CD14-positive monocyte (primary cell): ENCODE measurements at regions not wholly inside any gene's neighbourhood (a gene's known extent, or its start where the extent isn't known, plus 50 kb on each side); places are given as distances from the start of the nearest gene placed in this dataset.

Experiments used
- DNase-seq, 3 donors: peaks; one replicate each; pipeline ENCODE4 v3.0.0-alpha.2; 2011 to 2022
- H2AFZ ChIP-seq: 2 replicates; pipeline ENCODE4 v1.6.0; 2012; ENCODE audit warnings: mild to moderate bottlenecking, low read depth, low read length, inconsistent platforms; ENCODE audit not compliant: insufficient read depth, poor library complexity, severe bottlenecking
- H3K27ac ChIP-seq, 2 donors: 1 replicate in 1 of 2; 2 replicates in 1 of 2; pipeline ENCODE4 v1.5.1; 2012 to 2013; ENCODE audit warnings: low read length in 2 of 2, control low read depth in 1 of 2, inconsistent platforms in 1 of 2, low read depth in 1 of 2, mild to moderate bottlenecking in 1 of 2
- H3K27me3 ChIP-seq, 2 donors: one replicate each; pipeline versions ENCODE4 v1.6.0 to v1.6.1; 2011 to 2013; ENCODE audit warnings: low read length in 2 of 2; ENCODE audit not compliant: control insufficient read depth in 2 of 2, insufficient read depth in 2 of 2
- H3K36me3 ChIP-seq, 2 donors: replicated peaks in 1 of 2; 1 replicate in 1 of 2; 2 replicates in 1 of 2; pipeline versions ENCODE4 v1.5.1 to v1.6.1; 2012 to 2013; ENCODE audit warnings: low read length in 2 of 2, control low read depth in 1 of 2, inconsistent platforms in 1 of 2, mild to moderate bottlenecking in 1 of 2; ENCODE audit not compliant: insufficient read depth in 2 of 2, control insufficient read depth in 1 of 2
- H3K4me1 ChIP-seq, 2 donors: 1 replicate in 1 of 2; 2 replicates in 1 of 2; pipeline versions ENCODE4 v1.5.1 to v1.6.1; 2012 to 2013; ENCODE audit warnings: low read length in 2 of 2, control low read depth in 1 of 2, inconsistent platforms in 1 of 2, mild to moderate bottlenecking in 1 of 2, moderate library complexity in 1 of 2; ENCODE audit not compliant: insufficient read depth in 2 of 2, control insufficient read depth in 1 of 2
- H3K4me2 ChIP-seq: replicated peaks from 2 replicates; pipeline ENCODE3; 2012; ENCODE audit warnings: low read length, moderate library complexity, mild to moderate bottlenecking; ENCODE audit not compliant: poor library complexity, severe bottlenecking; ENCODE audit errors: extremely low read depth
- H3K4me3 ChIP-seq, 3 experiments: fragments of 200-600 bp in 1 of 3; sonication (generic) in 1 of 3; replicated peaks in 1 of 3; 1 replicate in 2 of 3; 2 replicates in 1 of 3; pipeline ENCODE4 v1.5.1; 2011 to 2013; ENCODE audit warnings: low read length in 3 of 3, mild to moderate bottlenecking in 3 of 3, control low read depth in 2 of 3, low read depth in 2 of 3, inconsistent platforms in 1 of 3, moderate library complexity in 1 of 3
- H3K79me2 ChIP-seq: 2 replicates; pipeline ENCODE4 v1.6.0; 2012; ENCODE audit warnings: mild to moderate bottlenecking, control low read depth, inconsistent platforms, low read length, moderate library complexity; ENCODE audit not compliant: insufficient read depth
- H3K9ac ChIP-seq: 2 replicates; pipeline ENCODE4 v1.6.0; 2017; ENCODE audit warnings: low read length, mild to moderate bottlenecking; ENCODE audit not compliant: insufficient read depth, poor library complexity, severe bottlenecking
- H3K9me3 ChIP-seq, 2 donors: replicated peaks in 1 of 2; 1 replicate in 1 of 2; 2 replicates in 1 of 2; pipeline versions ENCODE4 v1.5.1 to v1.6.1; 2012 to 2013; ENCODE audit warnings: low read length in 2 of 2, control low read depth in 1 of 2; ENCODE audit not compliant: control insufficient read depth in 1 of 2, insufficient read depth in 1 of 2
- H4K20me1 ChIP-seq: 2 replicates; pipeline ENCODE4 v1.6.0; 2012; ENCODE audit warnings: mild to moderate bottlenecking, low read length, control low read depth, moderate library complexity; ENCODE audit not compliant: insufficient read depth
- H3K27ac Mint-ChIP-seq, 7 donors: one replicate each; pipeline ENCODE4 v1.8.0; 2020; ENCODE audit warnings: mild to moderate bottlenecking in 7 of 7, mixed read lengths in 7 of 7, moderate library complexity in 6 of 7, inconsistent platforms in 2 of 7
- H3K27me3 Mint-ChIP-seq, 3 donors: one replicate each; pipeline ENCODE4 v1.8.0; 2021 to 2022; ENCODE audit warnings: low read depth in 3 of 3, mild to moderate bottlenecking in 3 of 3, mixed read lengths in 3 of 3, moderate library complexity in 3 of 3, inconsistent platforms in 1 of 3
- H3K36me3 Mint-ChIP-seq, 2 donors: one replicate each; pipeline ENCODE4 v1.8.0; 2020; ENCODE audit warnings: mixed read lengths in 2 of 2, inconsistent platforms in 1 of 2, mild to moderate bottlenecking in 1 of 2
- H3K4me1 Mint-ChIP-seq: one replicate; pipeline ENCODE4 v1.8.0; 2020; ENCODE audit warnings: mild to moderate bottlenecking, mixed read lengths
- H3K4me3 Mint-ChIP-seq, 2 donors: one replicate each; pipeline ENCODE4 v1.8.0; 2020; ENCODE audit warnings: mild to moderate bottlenecking in 2 of 2, mixed read lengths in 2 of 2, moderate library complexity in 1 of 2
- H3K9me3 Mint-ChIP-seq, 7 donors: one replicate each; pipeline ENCODE4 v1.8.0; 2020 to 2022; ENCODE audit warnings: mixed read lengths in 7 of 7, mild to moderate bottlenecking in 6 of 7, moderate library complexity in 6 of 7, inconsistent platforms in 2 of 7
- CTCF ChIP-seq: fragments of 200-600 bp; IDR thresholded peaks from one replicate; pipeline ENCODE4 v1.8.0; 2022; ENCODE audit warnings: antibody characterized with exemption, mild to moderate bottlenecking
- WGBS: methylation state at CpG from one replicate; pipeline ENCODE4 v1.1.5; 2013; ENCODE audit warnings: missing lambda C conversion rate; ENCODE audit not compliant: insufficient coverage; 5-methylcytosine and 5-hydroxymethylcytosine counted together
- intact Hi-C, 2 donors: fragments of 100-400 bp; cut with micrococcal nuclease; formaldehyde crosslinking; loops; one replicate each; pipeline versions ENCODE4 v1.15.0 to v1.15.1; 2023

- no peak for DNase-seq
- TF ChIP-seq CTCF = no peak
- no CpG with 5 or more reads among the region's 1 CpG for WGBS
- Histone ChIP-seq H3K36me3 (no peaks in the 10 kb centered on the region), H3K27ac (no peak overlapping the region), H3K4me3 (no peak overlapping the region), H3K4me2 (no peak overlapping the region), H3K9me3 (no peaks in the 10 kb centered on the region), H3K79me2 (no peaks in the 10 kb centered on the region), H3K4me1 (no peaks in the 10 kb centered on the region), H4K20me1 (no peaks in the 10 kb centered on the region), H3K27me3 (no peaks in the 10 kb centered on the region), H2AFZ (no peak overlapping the region), H3K9ac (no peak overlapping the region)
- H3K27ac Mint-ChIP-seq = no peak overlapping the region
- no peaks in the 10 kb centered on the region for H3K36me3 Mint-ChIP-seq
- intact Hi-C loops = no loop called here
- no peak overlapping the region for H3K4me3 Mint-ChIP-seq
- peaks cover 0 to 2% (median 0%) of the 10 kb centered on the region in 3 donors for H3K27me3 Mint-ChIP-seq
- H3K9me3 Mint-ChIP-seq = no peaks in the 10 kb centered on the region
- no peaks in the 10 kb centered on the region for H3K4me1 Mint-ChIP-seq
These were observed 298.1 kb upstream of the TRAM1L1 start for GRCh38 chr4:117383468-117383867.

GRCh38 chr4:117385526-117385925 lies 300.1 kb upstream of the TRAM1L1 start:
- Histone ChIP-seq H3K79me2 (no peaks in the 10 kb centered on the region), H2AFZ (no peak overlapping the region), H3K4me2 (no peak overlapping the region), H3K9ac (no peak overlapping the region), H3K4me1 (no peaks in the 10 kb centered on the region), H3K9me3 (no peaks in the 10 kb centered on the region), H3K27me3 (no peaks in the 10 kb centered on the region), H4K20me1 (no peaks in the 10 kb centered on the region), H3K27ac (no peak overlapping the region), H3K36me3 (no peaks in the 10 kb centered on the region), H3K4me3 (no peak overlapping the region)
- WGBS = no CpG with 5 or more reads among the region's 1 CpG
- peaks cover 0 to 3% (median 0%) of the 10 kb centered on the region in 7 donors for H3K9me3 Mint-ChIP-seq
- DNase-seq = no peak
- no peaks in the 10 kb centered on the region for H3K4me1 Mint-ChIP-seq
- TF ChIP-seq CTCF = no peak
- H3K27ac Mint-ChIP-seq = no peak overlapping the region
- no peak overlapping the region for H3K4me3 Mint-ChIP-seq
- intact Hi-C loops = no loop called here
- no peaks in the 10 kb centered on the region for H3K36me3 Mint-ChIP-seq
- H3K27me3 Mint-ChIP-seq = peaks cover 0 to 2% (median 0%) of the 10 kb centered on the region in 3 donors
